SJSA1 (cell line): ENCODE measurements at regions not wholly inside any gene's neighbourhood (a gene's known extent, or its start where the extent isn't known, plus 50 kb on each side); places are given as distances from the start of the nearest gene placed in this dataset.

Experiments
- DNase-seq, 2 experiments: peaks; one replicate each; pipeline ENCODE4 v3.0.0-alpha.2; 2015 to 2020; ENCODE audit warnings: low spot score in 2 of 2, low read depth in 1 of 2
- H3K27ac ChIP-seq: fragments of 250-450 bp; sonication (Bioruptor Pico); 2 replicates; pipeline ENCODE4 v1.5.1; 2020; ENCODE audit warnings: mild to moderate bottlenecking, moderate library complexity
- H3K27me3 ChIP-seq: fragments of 250-450 bp; sonication (Bioruptor Pico); replicated peaks from 2 replicates; pipeline ENCODE4 v1.5.1; 2020; ENCODE audit warnings: mild to moderate bottlenecking, moderate library complexity
- H3K36me3 ChIP-seq: fragments of 250-450 bp; sonication (Bioruptor Pico); 2 replicates; pipeline ENCODE4 v1.5.1; 2020; ENCODE audit warnings: mild to moderate bottlenecking
- H3K4me1 ChIP-seq: fragments of 250-450 bp; sonication (Bioruptor Pico); replicated peaks from 2 replicates; pipeline ENCODE4 v1.6.1; 2021; ENCODE audit warnings: mild to moderate bottlenecking
- H3K4me3 ChIP-seq: fragments of 250-450 bp; sonication (Bioruptor Pico); 2 replicates; pipeline ENCODE4 v1.5.1; 2020; ENCODE audit warnings: mild to moderate bottlenecking
- H3K9me3 ChIP-seq: fragments of 250-450 bp; sonication (Bioruptor Pico); replicated peaks from 2 replicates; pipeline ENCODE4 v1.5.1; 2020; ENCODE audit warnings: mild to moderate bottlenecking

DNA sequence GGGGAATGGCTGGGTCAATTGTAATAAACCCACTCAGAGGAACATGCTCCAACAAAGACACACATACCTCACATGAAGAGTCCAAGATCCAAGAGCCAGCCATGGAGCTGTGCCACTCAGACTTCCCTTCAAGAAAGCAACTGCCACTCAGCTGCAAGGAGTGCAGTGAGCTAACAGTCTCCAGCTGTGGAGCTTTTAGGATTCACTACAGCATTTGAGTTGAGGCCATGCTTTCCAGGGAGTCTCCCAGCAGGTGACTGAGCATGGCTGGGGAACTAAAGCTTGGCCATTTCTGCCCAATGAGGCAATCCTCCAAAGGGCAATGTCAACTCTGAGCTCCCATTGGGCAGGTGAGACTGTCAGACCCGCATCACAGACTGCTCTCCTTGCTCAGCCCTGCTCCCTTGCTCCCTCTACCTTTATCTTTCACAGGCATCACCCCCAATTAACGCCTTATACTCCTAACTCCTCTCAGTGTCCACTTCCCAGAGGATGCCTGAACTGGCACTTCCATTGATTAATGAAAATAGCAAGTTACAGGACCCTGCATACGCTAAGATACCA, 165.3 kb upstream of the CTNNB1 start:
- Histone ChIP-seq H3K36me3 (no peaks in the 10 kb centered on the region), H3K27me3 (no peaks in the 10 kb centered on the region), H3K27ac (no peak overlapping the region), H3K4me3 (no peak overlapping the region), H3K4me1 (no peaks in the 10 kb centered on the region), H3K9me3 (no peaks in the 10 kb centered on the region)
- no peak for DNase-seq

DNA sequence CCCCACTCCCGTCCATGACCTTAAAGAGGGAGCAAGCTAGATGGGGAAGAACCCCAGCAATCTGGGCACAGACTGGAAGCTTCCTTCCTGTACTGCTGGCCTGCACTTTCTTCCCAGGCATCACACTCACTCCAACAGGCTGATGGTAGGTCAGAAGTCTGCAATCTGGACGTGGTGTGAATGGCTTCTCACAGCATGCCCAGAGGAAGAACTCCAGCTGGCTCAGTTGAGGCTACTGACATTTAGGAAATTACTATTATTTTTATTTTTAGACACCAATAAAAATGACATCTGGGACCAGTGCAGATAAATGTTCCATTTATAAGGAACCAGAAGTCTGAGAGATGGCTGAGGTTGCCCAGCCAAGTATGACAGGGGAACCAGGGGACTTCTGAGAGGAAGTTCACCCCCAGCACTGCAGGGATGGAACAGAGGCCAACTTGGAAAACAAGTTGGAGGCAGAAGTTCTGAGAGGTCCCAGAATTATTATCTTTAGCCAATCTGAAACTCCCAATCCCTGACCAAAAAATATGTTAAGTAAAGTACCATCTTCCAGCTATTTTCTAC, 163.8 kb upstream of the CTNNB1 start:
- no peak overlapping the region for H3K4me3 ChIP-seq
- no peaks in the 10 kb centered on the region for H3K36me3 ChIP-seq
- no peak for DNase-seq
- H3K27ac ChIP-seq, result no peak overlapping the region
- H3K9me3 ChIP-seq, result no peaks in the 10 kb centered on the region
- H3K4me1 ChIP-seq, result no peaks in the 10 kb centered on the region
- H3K27me3 ChIP-seq, result no peaks in the 10 kb centered on the region

DNA sequence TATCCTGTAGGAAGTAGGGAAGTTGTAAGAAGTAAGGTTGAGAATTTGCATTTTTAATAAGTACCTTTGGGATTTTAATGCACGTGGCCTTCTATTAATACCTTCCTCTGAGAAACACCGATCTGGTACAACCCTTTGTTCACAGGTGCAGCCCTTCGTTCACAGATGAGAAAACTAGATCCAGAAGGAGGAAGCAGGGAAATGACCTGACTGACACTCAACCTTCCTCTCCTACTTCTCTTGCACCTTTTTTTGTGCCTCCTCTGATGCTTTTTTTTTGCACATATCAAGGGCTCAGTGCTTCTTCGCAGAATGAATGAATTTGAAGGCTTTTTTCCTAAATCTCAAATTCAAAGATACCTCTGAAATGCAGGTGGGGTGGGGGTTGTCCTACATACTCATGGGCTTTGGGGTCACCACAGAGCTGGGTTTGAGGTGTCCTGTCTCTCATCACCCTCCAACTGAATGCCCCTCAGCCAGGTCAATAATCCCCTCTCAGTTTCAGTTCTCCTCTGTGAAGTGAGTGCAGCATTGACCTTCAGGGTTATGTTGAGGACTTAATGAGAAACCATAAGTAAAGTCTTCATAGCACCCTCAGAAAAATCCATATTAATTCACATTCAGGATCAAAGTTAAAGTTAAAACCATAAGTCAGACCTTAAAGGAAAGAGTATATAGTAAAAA, 161.5 kb upstream of the CTNNB1 start:
- no peak overlapping the region for H3K27ac ChIP-seq
- no peaks in the 10 kb centered on the region for H3K9me3 ChIP-seq
- no peaks in the 10 kb centered on the region for H3K4me1 ChIP-seq
- no peaks in the 10 kb centered on the region for H3K27me3 ChIP-seq
- H3K36me3 ChIP-seq, result no peaks in the 10 kb centered on the region
- no peak overlapping the region for H3K4me3 ChIP-seq
- DNase-seq, result no peak

DNA sequence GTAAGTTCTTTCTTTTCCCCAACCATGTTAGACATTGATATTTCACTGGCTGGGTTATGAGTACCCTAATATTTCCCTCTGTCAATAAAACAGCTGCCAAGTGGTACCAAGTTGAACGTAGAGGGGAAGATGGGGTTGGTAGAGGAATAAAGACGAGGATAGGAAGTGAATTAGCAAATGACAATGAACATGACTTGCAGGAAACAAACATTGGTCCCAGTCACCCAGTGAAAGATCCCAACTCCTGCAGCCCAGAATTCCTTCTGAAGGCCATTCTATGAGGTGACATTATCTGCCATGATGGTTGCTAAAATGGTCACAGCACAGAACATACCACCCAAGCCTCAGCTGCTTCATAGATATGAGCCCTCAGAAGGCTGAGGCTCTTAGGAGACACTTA, 159.0 kb upstream of the CTNNB1 start:
- no peaks in the 10 kb centered on the region for H3K4me1 ChIP-seq
- H3K36me3 ChIP-seq, result no peaks in the 10 kb centered on the region
- H3K9me3 ChIP-seq, result no peaks in the 10 kb centered on the region
- no peak overlapping the region for H3K27ac ChIP-seq
- H3K27me3 ChIP-seq, result no peaks in the 10 kb centered on the region
- no peak for DNase-seq
- no peak overlapping the region for H3K4me3 ChIP-seq

DNA sequence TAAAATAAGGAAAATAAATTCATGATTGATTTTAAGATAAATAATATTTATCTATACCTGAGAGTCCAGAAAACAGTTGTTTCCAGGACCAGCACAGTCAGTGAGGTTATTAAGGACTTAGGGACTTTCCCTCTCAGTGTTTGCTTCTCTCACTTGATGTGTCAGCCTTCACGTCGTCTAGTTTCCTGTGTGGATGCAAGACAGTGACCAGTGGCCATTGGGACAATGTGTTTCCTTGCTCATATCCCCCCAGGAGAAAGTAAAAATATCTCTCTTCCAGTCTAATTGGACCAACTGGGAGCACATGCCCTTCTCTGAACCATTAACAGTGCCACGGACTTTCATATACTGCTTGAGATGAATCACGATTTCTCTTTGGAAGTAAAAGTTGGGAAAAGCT, 157.8 kb upstream of the CTNNB1 start:
- H3K4me3 ChIP-seq, result no peak overlapping the region
- H3K27me3 ChIP-seq, result no peaks in the 10 kb centered on the region
- H3K9me3 ChIP-seq, result no peaks in the 10 kb centered on the region
- H3K27ac ChIP-seq, result no peak overlapping the region
- DNase-seq, result no peak
- no peaks in the 10 kb centered on the region for H3K36me3 ChIP-seq
- no peaks in the 10 kb centered on the region for H3K4me1 ChIP-seq

DNA sequence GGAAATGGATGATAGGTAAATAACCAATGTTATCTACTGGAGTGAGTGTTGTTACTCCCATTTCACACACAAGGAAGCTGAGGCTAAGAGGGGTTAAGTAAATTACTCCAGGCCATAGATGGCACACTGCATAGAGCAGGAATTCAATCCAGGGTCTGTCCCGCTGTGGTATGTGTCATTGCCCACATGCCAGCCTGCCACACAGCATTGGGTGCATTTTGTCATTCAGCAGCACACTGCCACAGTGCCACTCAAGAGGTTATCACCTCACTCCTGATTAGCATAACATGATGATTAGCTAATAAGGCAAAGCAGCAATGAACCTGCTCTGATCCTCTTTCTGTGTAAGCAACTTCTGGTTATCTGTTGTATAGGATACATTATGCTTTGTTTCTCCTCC, 157.4 kb upstream of the CTNNB1 start:
- H3K27me3 ChIP-seq, result no peaks in the 10 kb centered on the region
- no peak for DNase-seq
- no peaks in the 10 kb centered on the region for H3K4me1 ChIP-seq
- no peak overlapping the region for H3K27ac ChIP-seq
- H3K9me3 ChIP-seq, result no peaks in the 10 kb centered on the region
- no peaks in the 10 kb centered on the region for H3K36me3 ChIP-seq
- H3K4me3 ChIP-seq, result no peak overlapping the region

DNA sequence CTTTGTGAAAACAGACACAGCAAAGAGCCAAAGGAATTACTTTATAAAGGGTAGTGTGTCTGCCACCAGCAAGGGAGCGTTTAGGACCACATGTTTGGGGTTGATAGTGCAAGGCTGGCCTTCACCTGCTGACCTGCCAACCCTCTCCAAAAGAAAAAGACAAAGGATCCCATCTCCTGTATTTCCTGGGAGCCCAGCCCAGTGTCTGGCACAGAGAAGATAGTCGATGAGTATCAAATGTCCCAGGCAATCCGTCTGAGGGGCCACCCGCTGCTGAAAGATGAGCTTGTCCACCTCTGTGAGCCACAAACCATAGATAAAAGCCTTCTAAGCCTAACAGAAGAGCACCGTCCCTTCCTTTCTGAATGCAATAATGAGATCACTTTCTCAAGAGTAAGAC, 154.8 kb upstream of the CTNNB1 start:
- no peak for DNase-seq
- Histone ChIP-seq H3K9me3 (no peaks in the 10 kb centered on the region), H3K27me3 (no peaks in the 10 kb centered on the region), H3K4me1 (no peaks in the 10 kb centered on the region), H3K4me3 (no peak overlapping the region), H3K27ac (no peak overlapping the region), H3K36me3 (no peaks in the 10 kb centered on the region)

DNA sequence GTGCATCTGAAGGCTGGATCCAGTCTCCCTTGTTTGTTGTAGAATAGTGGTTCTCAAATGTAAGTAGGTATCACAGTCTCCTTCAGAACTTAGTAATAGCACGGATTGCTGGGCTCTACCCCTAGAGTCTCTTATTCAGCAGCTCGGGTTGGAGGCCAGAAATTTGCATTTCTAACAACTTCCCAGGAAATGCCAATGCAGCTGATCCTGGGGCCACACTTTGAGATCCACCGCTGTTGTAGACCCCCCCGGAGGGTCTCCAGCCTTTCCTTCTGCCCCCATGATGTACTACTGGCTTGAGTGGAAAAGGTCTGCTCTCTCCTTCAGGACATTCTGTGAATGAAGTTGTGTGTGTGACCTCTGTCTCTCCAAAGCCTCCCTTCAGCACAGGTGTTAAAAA, 153.8 kb upstream of the CTNNB1 start:
- no peak overlapping the region for H3K4me3 ChIP-seq
- DNase-seq, result no peak
- H3K27me3 ChIP-seq, result no peaks in the 10 kb centered on the region
- H3K9me3 ChIP-seq, result no peaks in the 10 kb centered on the region
- H3K27ac ChIP-seq, result no peak overlapping the region
- H3K4me1 ChIP-seq, result no peaks in the 10 kb centered on the region
- H3K36me3 ChIP-seq, result no peaks in the 10 kb centered on the region

DNA sequence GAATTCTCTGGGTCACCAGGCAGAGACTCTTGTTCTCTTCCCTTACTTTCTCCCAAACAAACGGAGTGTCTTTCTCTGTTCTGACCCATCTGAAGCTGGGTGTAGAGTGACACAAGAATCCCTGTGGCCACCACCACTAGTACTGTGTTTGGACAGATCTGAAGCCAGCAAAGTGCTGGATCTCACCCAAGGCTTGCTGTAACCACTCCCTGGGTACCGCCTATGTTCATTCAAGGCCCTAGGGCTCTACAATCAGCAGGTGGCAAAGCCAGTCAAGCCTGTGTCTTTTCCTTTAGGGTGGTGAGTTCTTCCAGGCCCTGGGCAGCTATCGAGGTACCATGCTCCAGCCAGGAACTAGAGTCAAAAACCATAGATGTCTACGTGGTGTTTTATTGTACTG, 149.2 kb upstream of the CTNNB1 start:
- Histone ChIP-seq H3K9me3 (no peaks in the 10 kb centered on the region), H3K36me3 (no peaks in the 10 kb centered on the region), H3K27ac (no peak overlapping the region), H3K4me1 (no peaks in the 10 kb centered on the region), H3K4me3 (no peak overlapping the region), H3K27me3 (no peaks in the 10 kb centered on the region)
- DNase-seq, result no peak

DNA sequence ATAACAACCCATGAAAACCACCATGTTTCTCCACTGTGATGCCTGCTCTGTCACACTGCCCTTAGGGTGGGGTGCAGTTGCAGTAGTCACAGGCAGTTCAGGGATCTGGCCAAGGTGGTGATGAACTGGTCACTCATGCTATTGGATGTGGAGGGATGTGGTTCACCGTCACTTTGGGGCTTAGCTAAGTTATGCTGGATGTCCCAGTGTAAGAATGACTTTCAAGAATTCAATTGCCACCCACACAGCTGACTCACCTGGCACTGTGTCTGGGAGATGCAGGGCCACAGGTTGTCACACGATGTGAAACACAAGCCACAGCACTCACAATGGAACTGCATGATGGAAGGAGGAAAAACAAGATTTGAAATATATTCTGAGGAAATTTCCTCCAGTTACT, 146.1 kb upstream of the CTNNB1 start:
- no peaks in the 10 kb centered on the region for H3K36me3 ChIP-seq
- DNase-seq, result no peak
- no peaks in the 10 kb centered on the region for H3K27me3 ChIP-seq
- no peak overlapping the region for H3K4me3 ChIP-seq
- H3K9me3 ChIP-seq, result no peaks in the 10 kb centered on the region
- no peaks in the 10 kb centered on the region for H3K4me1 ChIP-seq
- no peak overlapping the region for H3K27ac ChIP-seq

DNA sequence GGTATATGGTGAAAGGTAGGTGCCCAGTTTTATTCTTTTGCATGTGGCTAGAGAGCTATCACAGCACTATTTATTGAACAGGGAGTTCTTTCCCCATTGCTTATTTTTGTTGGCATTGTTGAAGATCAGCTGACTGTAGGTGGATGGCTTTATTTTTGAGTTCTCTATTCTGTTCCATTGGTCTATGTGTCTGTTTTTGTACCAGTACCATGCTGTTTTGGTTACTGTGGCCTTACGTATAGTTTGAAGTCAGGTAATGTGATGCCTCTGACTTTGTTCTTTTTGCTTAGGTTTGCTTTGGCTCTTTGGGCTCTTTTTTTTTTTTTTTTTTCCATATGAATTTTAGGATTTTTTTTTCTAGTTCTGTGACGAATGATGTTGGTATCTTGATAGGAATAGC, 139.2 kb upstream of the CTNNB1 start:
- Histone ChIP-seq H3K4me3 (no peak overlapping the region), H3K4me1 (peaks cover 15% of the 10 kb centered on the region), H3K9me3 (no peaks in the 10 kb centered on the region), H3K27ac (no peak overlapping the region), H3K27me3 (no peaks in the 10 kb centered on the region), H3K36me3 (no peaks in the 10 kb centered on the region)
- peak in 1 of 2 experiments; percentile 32 for DNase-seq

DNA sequence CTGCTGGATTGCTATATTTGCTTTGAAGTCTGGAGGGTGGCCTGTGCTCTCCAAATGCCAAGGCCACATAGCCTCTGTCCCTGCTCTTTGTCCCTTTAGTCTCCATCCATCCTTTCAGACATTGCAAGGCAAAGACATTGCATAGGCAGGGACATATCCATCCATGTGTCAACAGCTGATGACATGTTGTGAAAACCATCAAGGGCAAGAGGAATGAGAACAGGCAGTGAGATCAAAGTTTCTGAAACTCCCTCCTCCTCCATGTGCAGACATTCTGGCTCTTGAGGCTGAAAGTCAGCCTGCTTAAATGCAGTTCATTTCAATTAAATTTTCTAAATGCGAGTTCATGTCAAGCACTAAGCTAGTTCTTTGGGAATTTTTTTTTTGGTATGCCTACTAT, 135.2 kb upstream of the CTNNB1 start:
- no peak overlapping the region for H3K4me3 ChIP-seq
- H3K9me3 ChIP-seq, result no peaks in the 10 kb centered on the region
- peaks cover 14% of the 10 kb centered on the region for H3K4me1 ChIP-seq
- H3K36me3 ChIP-seq, result no peaks in the 10 kb centered on the region
- no peaks in the 10 kb centered on the region for H3K27me3 ChIP-seq
- H3K27ac ChIP-seq, result no peak overlapping the region
- DNase-seq, result no peak

DNA sequence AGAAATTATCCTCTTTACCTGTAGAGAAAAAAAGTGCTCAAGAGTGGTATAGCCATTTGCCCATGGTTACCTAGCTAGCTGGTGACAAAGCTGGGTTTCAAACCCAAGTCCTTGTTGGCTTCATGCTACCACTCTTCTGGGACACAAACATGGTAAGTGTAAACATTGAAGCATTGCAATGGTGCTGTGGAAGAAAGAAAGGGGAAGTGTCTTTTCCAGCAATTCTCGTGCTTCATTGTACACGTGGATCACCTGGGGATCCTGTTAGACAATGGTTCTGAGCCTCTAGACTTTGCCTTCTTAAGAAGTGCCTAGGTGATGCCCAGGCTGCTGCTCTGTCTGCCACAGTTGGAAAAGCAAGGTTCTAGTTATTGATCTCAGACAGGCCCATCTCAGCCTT, 134.8 kb upstream of the CTNNB1 start:
- Histone ChIP-seq H3K27me3 (no peaks in the 10 kb centered on the region), H3K9me3 (no peaks in the 10 kb centered on the region), H3K4me3 (no peak overlapping the region), H3K36me3 (no peaks in the 10 kb centered on the region), H3K27ac (no peak overlapping the region), H3K4me1 (peaks cover 9% of the 10 kb centered on the region)
- DNase-seq, result no peak

DNA sequence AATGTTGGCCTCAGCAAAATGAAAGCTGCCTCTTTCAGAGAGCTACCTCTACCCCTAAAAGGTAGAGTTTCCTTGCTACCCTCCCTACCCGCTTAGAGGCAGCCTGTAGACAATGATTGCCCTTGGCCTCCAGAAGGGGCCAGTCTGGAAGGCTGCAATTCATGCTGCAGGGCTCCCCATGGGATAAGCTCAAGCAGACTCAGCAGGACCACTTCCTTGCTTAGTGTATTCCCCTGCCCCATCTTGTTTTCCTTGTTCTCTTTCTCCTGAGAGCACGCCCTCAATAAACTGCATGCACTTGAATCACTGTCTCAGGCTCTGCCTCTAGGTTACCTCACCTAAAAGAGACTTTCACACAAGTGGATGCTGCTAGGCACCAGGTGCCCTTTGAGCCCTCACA, 134.0 kb upstream of the CTNNB1 start:
- DNase-seq, result no peak
- H3K4me3 ChIP-seq, result no peak overlapping the region
- no peaks in the 10 kb centered on the region for H3K36me3 ChIP-seq
- peaks cover 2% of the 10 kb centered on the region for H3K4me1 ChIP-seq
- H3K27ac ChIP-seq, result no peak overlapping the region
- no peaks in the 10 kb centered on the region for H3K27me3 ChIP-seq
- H3K9me3 ChIP-seq, result no peaks in the 10 kb centered on the region

DNA sequence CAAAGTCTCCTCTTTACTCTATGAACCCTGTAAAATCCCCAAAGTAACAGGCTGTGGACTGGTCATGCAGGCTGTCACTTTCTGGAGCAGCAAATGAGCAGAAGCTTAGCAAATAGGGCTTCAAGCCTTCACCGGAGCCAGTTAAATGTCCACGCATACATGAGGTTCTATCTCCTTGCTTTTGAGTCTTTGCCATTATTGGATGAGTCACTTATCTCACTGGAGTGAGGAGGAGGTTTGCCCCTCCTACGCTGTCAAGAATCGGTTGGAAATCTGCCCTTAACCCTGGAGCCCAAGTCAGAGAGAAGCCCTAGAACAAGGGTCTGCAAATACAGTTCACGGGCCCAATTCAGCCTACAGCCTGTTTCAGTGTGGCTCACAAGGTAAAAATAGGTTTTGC, 126.1 kb upstream of the CTNNB1 start:
- Histone ChIP-seq H3K27ac (no peak overlapping the region), H3K4me3 (no peak overlapping the region), H3K9me3 (no peaks in the 10 kb centered on the region), H3K36me3 (no peaks in the 10 kb centered on the region), H3K27me3 (no peaks in the 10 kb centered on the region), H3K4me1 (no peaks in the 10 kb centered on the region)
- DNase-seq, result no peak
